Peyer's patch (tissue), 4 donors: ENCODE measurements at regions not wholly inside any gene's neighbourhood (a gene's known extent, or its start where the extent isn't known, plus 50 kb on each side); places are given as distances from the start of the nearest gene placed in this dataset.

Experiments used
- CTCF ChIP-seq, 6 experiments: fragments of 450-650 bp in 4 of 6; fragments of 200-600 bp in 2 of 6; sonication (generic) in 1 of 6; IDR thresholded peaks; one replicate each; pipeline ENCODE4 v1.5.1; 2017 to 2019; ENCODE audit warnings: antibody characterized with exemption in 6 of 6, mild to moderate bottlenecking in 3 of 6, moderate library complexity in 1 of 6
- POLR2A ChIP-seq, 2 donors: fragments of 450-650 bp; IDR thresholded peaks; one replicate each; pipeline ENCODE4 v1.5.1; 2017; ENCODE audit warnings: antibody characterized with exemption in 2 of 2, mild to moderate bottlenecking in 2 of 2, moderate library complexity in 2 of 2

- TF ChIP-seq CTCF (IDR thresholded peaks at IDR 0.05) (no peak), POLR2A (IDR thresholded peaks at IDR 0.05) (no peak)
These were observed 1013.4 kb upstream of the COX7C start for GRCh38 chr5:85604378-85604777.
